ENCODE measurements at regions not wholly inside any gene's neighbourhood (a gene's known extent, or its start where the extent isn't known, plus 50 kb on each side); places are given as distances from the start of the nearest gene placed in this dataset.

DNA sequence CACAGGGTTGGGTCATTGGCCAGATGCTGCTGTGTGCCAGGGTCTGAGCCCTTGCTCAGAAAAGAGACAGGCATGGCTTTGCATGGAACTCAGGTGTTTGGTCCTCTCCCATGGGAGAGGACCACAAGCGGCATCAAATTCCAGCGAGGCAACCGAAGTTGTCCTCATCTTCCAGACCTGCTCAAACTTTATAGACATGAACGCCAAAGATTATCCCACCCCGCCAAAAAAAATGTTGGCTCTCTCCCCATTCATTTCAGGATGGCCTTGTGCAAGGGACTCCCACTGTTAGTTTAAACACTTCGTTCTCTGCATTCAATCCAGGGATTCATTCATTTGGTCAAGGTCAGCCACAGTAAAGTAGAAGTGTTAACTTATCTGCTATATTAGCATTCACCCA lies 360.8 kb upstream of the ZFHX3 start (continued):
- TF ChIP-seq, protein P1, sequence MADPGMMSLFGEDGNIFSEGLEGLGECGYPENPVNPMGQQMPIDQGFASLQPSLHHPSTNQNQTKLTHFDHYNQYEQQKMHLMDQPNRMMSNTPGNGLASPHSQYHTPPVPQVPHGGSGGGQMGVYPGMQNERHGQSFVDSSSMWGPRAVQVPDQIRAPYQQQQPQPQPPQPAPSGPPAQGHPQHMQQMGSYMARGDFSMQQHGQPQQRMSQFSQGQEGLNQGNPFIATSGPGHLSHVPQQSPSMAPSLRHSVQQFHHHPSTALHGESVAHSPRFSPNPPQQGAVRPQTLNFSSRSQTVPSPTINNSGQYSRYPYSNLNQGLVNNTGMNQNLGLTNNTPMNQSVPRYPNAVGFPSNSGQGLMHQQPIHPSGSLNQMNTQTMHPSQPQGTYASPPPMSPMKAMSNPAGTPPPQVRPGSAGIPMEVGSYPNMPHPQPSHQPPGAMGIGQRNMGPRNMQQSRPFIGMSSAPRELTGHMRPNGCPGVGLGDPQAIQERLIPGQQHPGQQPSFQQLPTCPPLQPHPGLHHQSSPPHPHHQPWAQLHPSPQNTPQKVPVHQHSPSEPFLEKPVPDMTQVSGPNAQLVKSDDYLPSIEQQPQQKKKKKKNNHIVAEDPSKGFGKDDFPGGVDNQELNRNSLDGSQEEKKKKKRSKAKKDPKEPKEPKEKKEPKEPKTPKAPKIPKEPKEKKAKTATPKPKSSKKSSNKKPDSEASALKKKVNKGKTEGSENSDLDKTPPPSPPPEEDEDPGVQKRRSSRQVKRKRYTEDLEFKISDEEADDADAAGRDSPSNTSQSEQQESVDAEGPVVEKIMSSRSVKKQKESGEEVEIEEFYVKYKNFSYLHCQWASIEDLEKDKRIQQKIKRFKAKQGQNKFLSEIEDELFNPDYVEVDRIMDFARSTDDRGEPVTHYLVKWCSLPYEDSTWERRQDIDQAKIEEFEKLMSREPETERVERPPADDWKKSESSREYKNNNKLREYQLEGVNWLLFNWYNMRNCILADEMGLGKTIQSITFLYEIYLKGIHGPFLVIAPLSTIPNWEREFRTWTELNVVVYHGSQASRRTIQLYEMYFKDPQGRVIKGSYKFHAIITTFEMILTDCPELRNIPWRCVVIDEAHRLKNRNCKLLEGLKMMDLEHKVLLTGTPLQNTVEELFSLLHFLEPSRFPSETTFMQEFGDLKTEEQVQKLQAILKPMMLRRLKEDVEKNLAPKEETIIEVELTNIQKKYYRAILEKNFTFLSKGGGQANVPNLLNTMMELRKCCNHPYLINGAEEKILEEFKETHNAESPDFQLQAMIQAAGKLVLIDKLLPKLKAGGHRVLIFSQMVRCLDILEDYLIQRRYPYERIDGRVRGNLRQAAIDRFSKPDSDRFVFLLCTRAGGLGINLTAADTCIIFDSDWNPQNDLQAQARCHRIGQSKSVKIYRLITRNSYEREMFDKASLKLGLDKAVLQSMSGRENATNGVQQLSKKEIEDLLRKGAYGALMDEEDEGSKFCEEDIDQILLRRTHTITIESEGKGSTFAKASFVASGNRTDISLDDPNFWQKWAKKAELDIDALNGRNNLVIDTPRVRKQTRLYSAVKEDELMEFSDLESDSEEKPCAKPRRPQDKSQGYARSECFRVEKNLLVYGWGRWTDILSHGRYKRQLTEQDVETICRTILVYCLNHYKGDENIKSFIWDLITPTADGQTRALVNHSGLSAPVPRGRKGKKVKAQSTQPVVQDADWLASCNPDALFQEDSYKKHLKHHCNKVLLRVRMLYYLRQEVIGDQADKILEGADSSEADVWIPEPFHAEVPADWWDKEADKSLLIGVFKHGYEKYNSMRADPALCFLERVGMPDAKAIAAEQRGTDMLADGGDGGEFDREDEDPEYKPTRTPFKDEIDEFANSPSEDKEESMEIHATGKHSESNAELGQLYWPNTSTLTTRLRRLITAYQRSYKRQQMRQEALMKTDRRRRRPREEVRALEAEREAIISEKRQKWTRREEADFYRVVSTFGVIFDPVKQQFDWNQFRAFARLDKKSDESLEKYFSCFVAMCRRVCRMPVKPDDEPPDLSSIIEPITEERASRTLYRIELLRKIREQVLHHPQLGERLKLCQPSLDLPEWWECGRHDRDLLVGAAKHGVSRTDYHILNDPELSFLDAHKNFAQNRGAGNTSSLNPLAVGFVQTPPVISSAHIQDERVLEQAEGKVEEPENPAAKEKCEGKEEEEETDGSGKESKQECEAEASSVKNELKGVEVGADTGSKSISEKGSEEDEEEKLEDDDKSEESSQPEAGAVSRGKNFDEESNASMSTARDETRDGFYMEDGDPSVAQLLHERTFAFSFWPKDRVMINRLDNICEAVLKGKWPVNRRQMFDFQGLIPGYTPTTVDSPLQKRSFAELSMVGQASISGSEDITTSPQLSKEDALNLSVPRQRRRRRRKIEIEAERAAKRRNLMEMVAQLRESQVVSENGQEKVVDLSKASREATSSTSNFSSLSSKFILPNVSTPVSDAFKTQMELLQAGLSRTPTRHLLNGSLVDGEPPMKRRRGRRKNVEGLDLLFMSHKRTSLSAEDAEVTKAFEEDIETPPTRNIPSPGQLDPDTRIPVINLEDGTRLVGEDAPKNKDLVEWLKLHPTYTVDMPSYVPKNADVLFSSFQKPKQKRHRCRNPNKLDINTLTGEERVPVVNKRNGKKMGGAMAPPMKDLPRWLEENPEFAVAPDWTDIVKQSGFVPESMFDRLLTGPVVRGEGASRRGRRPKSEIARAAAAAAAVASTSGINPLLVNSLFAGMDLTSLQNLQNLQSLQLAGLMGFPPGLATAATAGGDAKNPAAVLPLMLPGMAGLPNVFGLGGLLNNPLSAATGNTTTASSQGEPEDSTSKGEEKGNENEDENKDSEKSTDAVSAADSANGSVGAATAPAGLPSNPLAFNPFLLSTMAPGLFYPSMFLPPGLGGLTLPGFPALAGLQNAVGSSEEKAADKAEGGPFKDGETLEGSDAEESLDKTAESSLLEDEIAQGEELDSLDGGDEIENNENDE (IDR thresholded peaks at IDR 0.05; ENCODE audit: insufficient replicate concordance, low read length), result no peak
- TF ChIP-seq, protein P2, sequence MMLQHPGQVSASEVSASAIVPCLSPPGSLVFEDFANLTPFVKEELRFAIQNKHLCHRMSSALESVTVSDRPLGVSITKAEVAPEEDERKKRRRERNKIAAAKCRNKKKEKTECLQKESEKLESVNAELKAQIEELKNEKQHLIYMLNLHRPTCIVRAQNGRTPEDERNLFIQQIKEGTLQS (IDR thresholded peaks at IDR 0.05; ENCODE audit: insufficient read depth, low read depth, low read length), result no peak
- TF ChIP-seq JUND (IDR thresholded peaks at IDR 0.05; ENCODE audit: low read length), result no peak
- no peak for TF ChIP-seq TAF7 (optimal IDR thresholded peaks at IDR 0.05; ENCODE audit: borderline replicate concordance, low read depth, low read length)
- TF ChIP-seq, protein P3, sequence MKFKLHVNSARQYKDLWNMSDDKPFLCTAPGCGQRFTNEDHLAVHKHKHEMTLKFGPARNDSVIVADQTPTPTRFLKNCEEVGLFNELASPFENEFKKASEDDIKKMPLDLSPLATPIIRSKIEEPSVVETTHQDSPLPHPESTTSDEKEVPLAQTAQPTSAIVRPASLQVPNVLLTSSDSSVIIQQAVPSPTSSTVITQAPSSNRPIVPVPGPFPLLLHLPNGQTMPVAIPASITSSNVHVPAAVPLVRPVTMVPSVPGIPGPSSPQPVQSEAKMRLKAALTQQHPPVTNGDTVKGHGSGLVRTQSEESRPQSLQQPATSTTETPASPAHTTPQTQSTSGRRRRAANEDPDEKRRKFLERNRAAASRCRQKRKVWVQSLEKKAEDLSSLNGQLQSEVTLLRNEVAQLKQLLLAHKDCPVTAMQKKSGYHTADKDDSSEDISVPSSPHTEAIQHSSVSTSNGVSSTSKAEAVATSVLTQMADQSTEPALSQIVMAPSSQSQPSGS (IDR thresholded peaks at IDR 0.05; ENCODE audit: low read length), result no peak
- TF ChIP-seq, protein P4, sequence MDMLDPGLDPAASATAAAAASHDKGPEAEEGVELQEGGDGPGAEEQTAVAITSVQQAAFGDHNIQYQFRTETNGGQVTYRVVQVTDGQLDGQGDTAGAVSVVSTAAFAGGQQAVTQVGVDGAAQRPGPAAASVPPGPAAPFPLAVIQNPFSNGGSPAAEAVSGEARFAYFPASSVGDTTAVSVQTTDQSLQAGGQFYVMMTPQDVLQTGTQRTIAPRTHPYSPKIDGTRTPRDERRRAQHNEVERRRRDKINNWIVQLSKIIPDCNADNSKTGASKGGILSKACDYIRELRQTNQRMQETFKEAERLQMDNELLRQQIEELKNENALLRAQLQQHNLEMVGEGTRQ (IDR thresholded peaks at IDR 0.05; ENCODE audit: low read length), result no peak
- TF ChIP-seq TEAD4 (IDR thresholded peaks at IDR 0.05; ENCODE audit: low read depth, low read length), result no peak

All from H1 (cell line).